H9 (cell line): ENCODE measurements at regions not wholly inside any gene's neighbourhood (a gene's known extent, or its start where the extent isn't known, plus 50 kb on each side); places are given as distances from the start of the nearest gene placed in this dataset.

Source experiments
- DNase-seq: peaks from one replicate; pipeline ENCODE4 v3.0.0-alpha.2; 2017
- H2AFZ ChIP-seq: one replicate; pipeline ENCODE4 v1.6.1; 2013; ENCODE audit warnings: mild to moderate bottlenecking, low read length, control low read depth, moderate library complexity
- H2AK5ac ChIP-seq: 2 replicates; pipeline ENCODE4 v1.6.1; 2013; ENCODE audit warnings: low read length, control low read depth, mixed read lengths; ENCODE audit not compliant: insufficient read length
- H2BK120ac ChIP-seq: one replicate; pipeline ENCODE4 v1.6.1; 2013; ENCODE audit warnings: low read depth, mild to moderate bottlenecking, low read length, control low read depth, inconsistent platforms; ENCODE audit not compliant: poor library complexity, severe bottlenecking
- H2BK12ac ChIP-seq: 2 replicates; pipeline ENCODE4 v1.6.1; 2013; ENCODE audit warnings: low read length, control low read depth, mixed read lengths, low read depth; ENCODE audit not compliant: insufficient read length
- H2BK15ac ChIP-seq: 2 replicates; pipeline ENCODE4 v1.6.1; 2013; ENCODE audit warnings: low read depth, low read length, control low read depth
- H2BK20ac ChIP-seq: one replicate; pipeline ENCODE4 v1.6.1; 2013; ENCODE audit warnings: low read depth, mild to moderate bottlenecking, low read length, control low read depth, inconsistent platforms; ENCODE audit not compliant: poor library complexity, severe bottlenecking
- H2BK5ac ChIP-seq: 2 replicates; pipeline ENCODE4 v1.6.1; 2013; ENCODE audit warnings: low read length, control low read depth, mixed read lengths; ENCODE audit not compliant: insufficient read length
- H3K14ac ChIP-seq: 2 replicates; pipeline ENCODE4 v1.6.1; 2013; ENCODE audit warnings: low read length, control low read depth; ENCODE audit not compliant: insufficient read depth
- H3K18ac ChIP-seq: 2 replicates; pipeline ENCODE4 v1.6.1; 2013; ENCODE audit warnings: low read depth, mild to moderate bottlenecking, mixed read lengths, low read length, control low read depth; ENCODE audit not compliant: insufficient read length
- H3K23ac ChIP-seq: 2 replicates; pipeline ENCODE4 v1.6.1; 2013; ENCODE audit warnings: low read length, control low read depth, mixed read lengths, low read depth; ENCODE audit not compliant: insufficient read length
- H3K23me2 ChIP-seq: 2 replicates; pipeline ENCODE4 v1.6.1; 2013; ENCODE audit warnings: low read depth, mild to moderate bottlenecking, mixed read lengths, low read length, control low read depth; ENCODE audit not compliant: insufficient read length, poor library complexity, severe bottlenecking
- H3K27ac ChIP-seq: 2 replicates; pipeline ENCODE4 v1.5.1; 2013; ENCODE audit warnings: low read length, control low read depth, mixed read lengths, low read depth; ENCODE audit not compliant: insufficient read length
- H3K27me3 ChIP-seq: 2 replicates; pipeline ENCODE4 v1.6.1; 2013; ENCODE audit warnings: low read length, control low read depth, inconsistent platforms; ENCODE audit not compliant: insufficient read depth
- H3K4ac ChIP-seq: 2 replicates; pipeline ENCODE4 v1.6.1; 2013; ENCODE audit warnings: low read depth, mild to moderate bottlenecking, control low read depth, inconsistent platforms, low read length, moderate library complexity
- H3K4me1 ChIP-seq: 2 replicates; pipeline ENCODE4 v1.6.1; 2013; ENCODE audit warnings: low read length, control low read depth, inconsistent platforms; ENCODE audit not compliant: insufficient read depth
- H3K4me2 ChIP-seq: 2 replicates; pipeline ENCODE4 v1.6.1; 2013; ENCODE audit warnings: low read length, control low read depth, mixed read lengths; ENCODE audit not compliant: insufficient read length, insufficient read depth
- H3K56ac ChIP-seq: 2 replicates; pipeline ENCODE4 v1.6.1; 2013; ENCODE audit warnings: low read depth, mild to moderate bottlenecking, mixed read lengths, low read length, control low read depth; ENCODE audit not compliant: insufficient read length
- H3K79me1 ChIP-seq: 2 replicates; pipeline ENCODE4 v1.6.1; 2013; ENCODE audit warnings: low read depth, mild to moderate bottlenecking, moderate library complexity, low read length, control low read depth, inconsistent platforms; ENCODE audit not compliant: insufficient read depth, poor library complexity, severe bottlenecking
- H3K79me2 ChIP-seq: 2 replicates; pipeline ENCODE4 v1.6.1; 2013; ENCODE audit warnings: low read length, control low read depth, inconsistent platforms; ENCODE audit not compliant: insufficient read depth
- H3K9ac ChIP-seq: 2 replicates; pipeline ENCODE4 v1.6.1; 2013; ENCODE audit warnings: low read length, control low read depth, mixed read lengths; ENCODE audit not compliant: insufficient read length; ENCODE audit errors: extremely low read depth
- H3K9me3 ChIP-seq: one replicate; pipeline ENCODE4 v1.6.1; 2013; ENCODE audit warnings: low read depth, low read length, inconsistent platforms; ENCODE audit not compliant: control insufficient read depth
- H3T11ph ChIP-seq: one replicate; pipeline ENCODE4 v1.6.1; 2013; ENCODE audit warnings: mild to moderate bottlenecking, low read length, control low read depth, inconsistent platforms
- H4K20me1 ChIP-seq: one replicate; pipeline ENCODE4 v1.6.1; 2013; ENCODE audit not compliant: control insufficient read depth, insufficient read length, insufficient read depth
- H4K5ac ChIP-seq: 2 replicates; pipeline ENCODE4 v1.6.1; 2013; ENCODE audit warnings: low read depth, mild to moderate bottlenecking, mixed read lengths, low read length, control low read depth; ENCODE audit not compliant: insufficient read length
- H4K8ac ChIP-seq: replicated peaks from 2 replicates; pipeline ENCODE4 v1.6.1; 2013; ENCODE audit warnings: low read length, control low read depth, mixed read lengths, low read depth; ENCODE audit not compliant: insufficient read length
- H4K91ac ChIP-seq: 2 replicates; pipeline ENCODE4 v1.6.1; 2013; ENCODE audit warnings: low read depth, mild to moderate bottlenecking, moderate library complexity, mixed read lengths, low read length, control low read depth; ENCODE audit not compliant: insufficient read length
- H3K27ac Mint-ChIP-seq, 3 experiments: 2 replicates in 2 of 3; 3 replicates in 1 of 3; pipeline ENCODE4 v1.8.0; 2020 to 2021; ENCODE audit warnings: mixed read lengths in 3 of 3, mild to moderate bottlenecking in 1 of 3, moderate library complexity in 1 of 3
- H3K27me3 Mint-ChIP-seq: 2 replicates; pipeline ENCODE4 v1.8.0; 2021; ENCODE audit warnings: low read depth, mild to moderate bottlenecking, moderate library complexity, mixed read lengths
- H3K36me3 Mint-ChIP-seq, 3 experiments: 2 replicates in 2 of 3; 3 replicates in 1 of 3; pipeline ENCODE4 v1.8.0; 2020 to 2021; ENCODE audit warnings: low read depth in 3 of 3, mixed read lengths in 3 of 3; ENCODE audit not compliant: insufficient read depth in 1 of 3
- H3K4me1 Mint-ChIP-seq, 2 experiments: 2 replicates each; pipeline ENCODE4 v1.8.0; 2020; ENCODE audit warnings: mixed read lengths in 2 of 2
- H3K4me3 Mint-ChIP-seq, 2 experiments: 2 replicates in 1 of 2; 3 replicates in 1 of 2; pipeline ENCODE4 v1.8.0; 2020 to 2021; ENCODE audit warnings: mild to moderate bottlenecking in 2 of 2, mixed read lengths in 2 of 2, moderate library complexity in 1 of 2
- H3K9me3 Mint-ChIP-seq, 2 experiments: 2 replicates in 1 of 2; 3 replicates in 1 of 2; pipeline ENCODE4 v1.8.0; 2020; ENCODE audit warnings: mild to moderate bottlenecking in 2 of 2, mixed read lengths in 2 of 2, moderate library complexity in 1 of 2
- CTCF ChIP-seq: fragments of 200-600 bp; sonication (generic); conservative IDR thresholded peaks from 3 replicates; pipeline ENCODE4 v1.8.0; 2021; ENCODE audit warnings: antibody characterized with exemption, mild to moderate bottlenecking
- WGBS: extraction: QIAGEN DNeasy Blood & Tissue Kit; methylation state at CpG from one replicate; pipeline ENCODE4 v1.1.7; 2013; ENCODE audit warnings: missing lambda C conversion rate, low lambda C conversion rate, mixed read lengths; ENCODE audit not compliant: insufficient read length; ENCODE audit errors: extremely low coverage; 5-methylcytosine and 5-hydroxymethylcytosine counted together

- Histone ChIP-seq H3T11ph (no peak overlapping the region), H4K5ac (no peak overlapping the region), H3K23ac (no peak overlapping the region), H3K9ac (no peak overlapping the region), H4K8ac (no peak overlapping the region), H4K20me1 (no peaks in the 10 kb centered on the region), H3K27ac (no peak overlapping the region), H3K4me2 (no peak overlapping the region), H2BK5ac (no peak overlapping the region), H2AK5ac (no peak overlapping the region), H3K4ac (no peak overlapping the region), H3K56ac (no peak overlapping the region), H2BK120ac (no peak overlapping the region), H2BK15ac (no peak overlapping the region), H3K23me2 (no peaks in the 10 kb centered on the region), H3K4me1 (no peaks in the 10 kb centered on the region), H3K79me1 (no peaks in the 10 kb centered on the region), H3K79me2 (no peaks in the 10 kb centered on the region), H3K14ac (no peak overlapping the region), H3K18ac (no peak overlapping the region), H2BK12ac (no peak overlapping the region), H3K27me3 (no peaks in the 10 kb centered on the region), H3K9me3 (no peaks in the 10 kb centered on the region), H2BK20ac (no peak overlapping the region), H4K91ac (no peak overlapping the region), H2AFZ (no peak overlapping the region)
- WGBS = no CpG with 5 or more reads among the region's 8 CpGs
- H3K4me1 Mint-ChIP-seq = peaks cover 5 to 6% of the 10 kb centered on the region in 2 experiments; a peak in 3 of 4 replicates
- H3K9me3 Mint-ChIP-seq = no peaks in the 10 kb centered on the region
- no peak for TF ChIP-seq CTCF
- H3K4me3 Mint-ChIP-seq = no peak overlapping the region
- no peaks in the 10 kb centered on the region; a peak in 1 of 7 replicates for H3K36me3 Mint-ChIP-seq
- no peak for DNase-seq
- H3K27me3 Mint-ChIP-seq = no peaks in the 10 kb centered on the region
- no peak overlapping the region for H3K27ac Mint-ChIP-seq
Measured at GRCh38 chr4:179328627-179329026, 1886.4 kb upstream of the AGA start.
